GM18858 (cell line): ENCODE measurements at regions not wholly inside any gene's neighbourhood (a gene's known extent, or its start where the extent isn't known, plus 50 kb on each side); places are given as distances from the start of the nearest gene placed in this dataset.
"Not testable (repeated sequence)": the region's sequence is repeated elsewhere in the genome, so short reads cannot be mapped to it uniquely, and the experiment has no call there.

Experiments
- ATAC-seq: cut with Tn5 transposase; IDR thresholded peaks from one replicate; pipeline ENCODE4 v1.9.1; 2021; ENCODE audit not compliant: unreplicated experiment

DNA sequence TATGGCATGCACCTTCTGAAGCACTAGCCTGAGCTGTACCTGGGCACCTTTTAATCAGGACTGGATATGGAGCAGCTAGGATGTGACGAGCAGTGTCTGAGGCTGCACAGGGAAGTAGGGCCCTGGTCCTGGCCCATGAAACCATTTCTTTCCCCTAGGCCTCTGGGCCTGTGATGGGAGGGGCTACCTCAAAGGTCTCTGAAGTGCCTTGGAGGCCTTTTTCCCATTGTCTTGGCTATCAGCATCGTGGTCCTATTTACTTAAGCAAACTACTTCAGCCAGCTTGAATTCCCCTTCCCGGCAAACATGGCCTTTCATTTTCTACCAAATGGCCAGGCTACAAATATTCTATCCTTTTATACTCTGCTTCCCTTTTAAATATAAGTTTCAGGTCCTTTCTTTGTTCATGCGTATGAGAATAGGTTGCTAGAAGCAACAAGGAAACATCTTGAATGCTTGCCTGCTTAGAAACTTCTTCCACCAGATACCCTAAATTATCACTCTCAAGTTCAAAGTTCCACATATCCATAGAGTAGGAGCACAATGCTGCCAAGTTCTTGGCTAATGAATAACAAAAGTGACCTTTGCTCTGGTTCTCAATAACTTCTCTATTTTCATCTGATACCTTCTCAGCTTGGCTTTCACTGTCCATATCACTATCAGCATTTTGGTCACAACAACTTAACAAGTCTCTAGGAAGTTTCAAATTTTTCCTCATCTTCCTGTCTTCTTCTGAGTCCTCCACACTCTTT lies 673.1 kb downstream of the HTR1B start:
- no peak for ATAC-seq

DNA sequence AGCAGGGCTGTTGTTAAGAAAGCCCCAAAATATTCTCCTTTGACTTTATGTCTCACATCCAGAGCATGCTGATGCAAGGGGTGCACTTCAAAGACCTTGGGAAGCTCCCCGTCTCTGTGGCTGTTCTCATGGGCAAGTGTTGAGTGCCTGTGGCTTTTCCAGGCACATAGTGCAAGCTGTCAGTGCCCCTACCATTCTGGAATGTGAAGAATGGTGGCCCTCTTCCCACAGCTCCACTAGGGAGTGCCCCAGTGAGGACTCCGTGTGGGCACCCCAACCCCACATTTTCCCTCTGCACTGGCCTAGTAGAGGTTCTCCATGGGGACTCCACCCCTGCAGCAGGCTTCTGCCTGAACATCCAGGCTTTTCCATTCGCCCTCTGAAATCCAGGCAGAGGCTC lies 673.7 kb downstream of the HTR1B start:
- ATAC-seq: no peak

- no peak for ATAC-seq
These were observed 675.1 kb downstream of the HTR1B start for GRCh38 chr6:76788155-76788554.

DNA sequence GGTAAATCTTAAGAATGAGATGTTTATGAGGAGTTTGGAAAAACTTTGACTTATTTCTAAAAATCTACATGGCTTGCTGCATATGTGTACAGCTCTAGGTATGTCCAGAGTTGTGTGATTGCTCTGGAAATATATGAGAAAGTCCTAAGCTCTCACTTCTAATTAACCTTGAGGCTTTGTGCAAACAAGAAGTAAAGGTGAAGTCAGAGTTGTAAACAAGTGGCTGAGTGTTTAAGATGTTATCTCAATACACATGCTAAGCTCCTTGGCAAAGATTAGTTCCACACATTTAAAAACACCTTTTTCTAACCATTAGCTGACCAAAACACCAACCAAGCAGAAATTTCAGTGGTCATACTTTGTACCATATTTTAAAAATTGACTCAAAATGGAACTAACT lies 684.2 kb downstream of the HTR1B start:
- ATAC-seq: no peak

DNA sequence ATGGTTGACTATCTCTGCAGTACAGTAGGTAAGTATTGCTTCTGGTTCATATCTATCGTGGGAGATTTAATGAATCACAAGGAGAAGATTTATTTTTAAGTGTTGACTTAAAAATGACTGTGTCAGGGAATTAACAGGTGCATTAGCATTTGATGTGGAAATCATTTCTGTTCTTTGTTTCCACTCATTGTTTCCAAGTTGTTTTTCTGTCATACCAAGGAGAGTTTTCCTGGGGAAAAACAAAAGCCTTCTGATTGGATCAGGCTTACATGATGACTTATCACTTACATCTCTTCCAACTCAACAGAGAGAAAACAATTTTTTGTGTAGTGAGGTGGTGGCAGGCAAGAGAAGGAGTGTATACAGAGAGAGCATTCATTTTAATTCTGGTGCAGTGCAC lies 686.4 kb downstream of the HTR1B start:
- ATAC-seq: no peak

- no peak for ATAC-seq
These were observed 688.4 kb downstream of the HTR1B start for GRCh38 chr6:76774781-76775384.

DNA sequence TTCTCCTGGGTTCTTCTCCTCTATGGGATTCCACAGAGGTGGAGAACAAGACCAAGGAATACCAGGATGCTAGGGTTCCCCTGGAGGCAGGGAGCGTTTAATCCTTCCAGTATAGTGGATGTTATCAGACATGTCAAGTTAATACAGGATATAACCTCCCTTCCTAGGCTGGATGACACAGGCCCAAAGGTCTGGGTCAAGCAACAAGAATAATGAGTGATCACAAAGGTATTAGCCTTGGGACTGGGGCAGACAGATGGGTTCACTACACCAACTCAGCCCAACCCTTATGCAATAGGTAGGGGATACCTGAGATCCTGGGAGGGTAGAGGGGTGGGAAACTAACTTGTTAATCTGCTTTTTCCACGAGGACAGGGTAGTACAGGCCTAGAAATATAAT lies 690.3 kb downstream of the HTR1B start:
- ATAC-seq: no peak

DNA sequence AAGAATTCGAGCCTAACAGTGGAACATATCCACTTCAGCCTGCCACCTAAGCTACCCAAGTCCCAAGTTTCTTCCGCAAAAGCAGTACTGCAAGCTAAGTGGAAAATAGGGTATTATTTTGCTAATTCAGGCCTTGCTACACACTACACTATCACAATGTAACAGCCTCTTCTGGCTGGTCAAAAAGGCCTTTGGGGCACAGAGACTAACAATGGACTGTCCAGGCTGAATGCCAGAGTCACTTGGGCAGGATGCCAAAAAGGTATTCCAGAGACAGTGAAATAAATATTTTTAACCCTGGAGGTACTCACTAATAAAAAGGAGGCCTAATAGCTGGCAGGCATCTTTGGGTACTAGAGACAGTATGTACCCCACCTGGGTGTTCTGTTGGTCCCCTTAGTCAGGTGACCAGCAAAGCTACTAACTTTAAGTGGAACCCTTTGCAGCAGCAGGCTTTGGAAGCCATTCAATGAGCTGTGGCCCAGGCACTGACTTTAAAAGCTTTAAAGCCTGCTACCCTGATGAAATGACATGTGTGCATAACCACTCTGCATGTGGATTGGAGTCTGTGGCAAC lies 692.1 kb downstream of the HTR1B start:
- no peak for ATAC-seq

DNA sequence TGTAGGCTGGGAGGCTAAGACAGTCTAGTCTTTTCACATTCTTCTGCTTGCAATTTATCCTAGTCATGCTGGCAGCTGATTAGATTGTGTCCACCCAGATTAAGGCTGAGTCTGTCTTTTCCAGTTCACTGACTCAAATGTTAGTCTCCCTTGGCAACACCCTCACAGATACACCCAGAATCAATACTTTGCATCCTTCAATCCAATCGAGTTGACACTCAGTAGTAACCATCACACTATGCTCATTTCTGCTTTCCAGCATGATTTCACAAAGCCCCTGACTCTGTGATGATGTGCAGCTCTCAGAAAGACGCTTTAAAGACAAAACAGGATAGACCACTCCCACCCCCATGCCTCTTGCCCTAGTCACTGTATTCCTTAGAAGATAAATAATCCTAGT lies 693.0 kb downstream of the HTR1B start:
- ATAC-seq: no peak

- ATAC-seq: no peak
These were observed 694.7 kb downstream of the HTR1B start for GRCh38 chr6:76768556-76768955.

DNA sequence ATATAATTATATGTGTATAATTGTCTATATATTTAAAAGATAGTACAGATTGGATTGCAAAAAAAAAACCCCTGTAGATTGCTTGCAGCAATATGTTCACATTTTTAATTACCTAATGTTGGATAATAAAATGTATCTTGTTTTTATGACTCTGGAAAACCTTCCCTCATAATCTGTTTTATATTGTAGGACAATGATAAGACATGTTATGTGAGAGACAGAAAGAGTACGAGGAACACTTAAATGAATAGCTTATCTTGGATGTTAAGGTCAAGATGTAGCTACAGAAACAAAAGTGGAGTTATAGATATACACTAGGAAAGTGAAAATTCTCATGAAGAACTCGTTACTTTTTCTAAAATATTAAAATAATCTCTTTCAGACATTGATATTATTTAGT lies 691.6 kb upstream of the IMPG1 start:
- ATAC-seq: no peak

DNA sequence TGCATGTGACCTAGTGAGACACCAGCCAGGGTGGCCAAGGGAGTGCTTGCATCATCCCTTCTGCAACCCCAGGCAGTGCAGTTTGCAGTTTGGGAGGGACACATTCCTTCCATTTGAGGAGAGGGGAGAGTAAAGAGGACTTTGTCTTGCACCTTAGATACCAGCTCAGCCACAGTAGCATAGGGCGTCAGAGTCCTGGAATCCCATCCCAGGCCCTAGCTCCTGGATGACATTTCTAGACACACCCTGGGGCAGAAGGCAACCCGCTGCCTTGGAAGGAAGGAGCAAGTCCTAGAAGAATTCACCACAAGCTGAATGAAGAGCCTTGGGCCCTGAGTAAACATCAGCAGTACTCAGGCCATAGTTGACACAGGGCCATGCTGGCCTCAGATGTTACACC lies 680.4 kb upstream of the IMPG1 start:
- ATAC-seq: no peak

DNA sequence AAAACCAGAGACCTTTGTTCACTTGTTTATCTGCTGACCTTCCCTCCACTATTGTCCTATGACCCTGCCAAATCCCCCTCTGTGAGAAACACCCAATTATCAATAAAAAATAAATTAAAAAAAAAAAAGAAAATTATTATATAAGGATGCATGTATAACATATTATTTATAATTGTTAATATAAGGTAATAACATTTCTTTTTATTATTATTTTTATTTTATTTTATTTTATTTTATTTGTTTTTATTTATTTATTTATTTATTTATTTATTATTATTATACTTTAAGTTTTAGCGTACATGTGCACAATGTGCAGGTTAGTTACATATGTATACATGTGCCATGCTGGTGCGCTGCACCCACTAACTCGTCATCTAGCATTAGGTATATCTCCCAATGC lies 672.9 kb upstream of the IMPG1 start:
- ATAC-seq: not testable (repeated sequence)

DNA sequence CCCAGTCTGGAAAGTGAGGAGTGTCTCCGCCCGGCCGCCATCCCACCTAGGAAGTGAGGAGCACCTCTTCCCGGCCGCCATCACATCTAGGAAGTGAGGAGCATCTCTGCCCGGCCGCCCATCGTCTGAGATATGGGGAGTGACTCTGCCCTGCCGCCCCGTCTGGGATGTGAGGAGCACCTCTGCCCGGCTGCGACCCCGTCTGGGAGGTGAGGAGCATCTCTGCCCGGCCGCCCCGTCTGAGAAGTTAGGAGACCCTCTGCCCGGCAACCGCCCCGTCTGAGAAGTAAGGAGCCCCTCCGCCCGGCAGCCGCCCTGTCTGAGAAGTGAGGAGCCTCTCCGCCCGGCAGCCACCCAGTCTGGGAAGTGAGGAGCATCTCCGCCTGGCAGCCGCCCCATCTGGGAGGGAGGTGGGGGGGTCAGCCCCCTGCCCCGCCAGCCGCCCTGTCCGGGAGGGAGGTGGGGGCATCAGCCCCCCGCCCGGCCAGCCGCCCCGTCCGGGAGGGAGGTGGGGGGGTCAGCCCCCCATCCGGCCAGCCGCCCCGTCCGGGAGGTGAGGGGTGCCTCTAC lies 671.8 kb upstream of the IMPG1 start:
- not testable (repeated sequence) for ATAC-seq

- no peak for ATAC-seq
These were observed 670.5 kb upstream of the IMPG1 start for GRCh38 chr6:76742919-76743318.

DNA sequence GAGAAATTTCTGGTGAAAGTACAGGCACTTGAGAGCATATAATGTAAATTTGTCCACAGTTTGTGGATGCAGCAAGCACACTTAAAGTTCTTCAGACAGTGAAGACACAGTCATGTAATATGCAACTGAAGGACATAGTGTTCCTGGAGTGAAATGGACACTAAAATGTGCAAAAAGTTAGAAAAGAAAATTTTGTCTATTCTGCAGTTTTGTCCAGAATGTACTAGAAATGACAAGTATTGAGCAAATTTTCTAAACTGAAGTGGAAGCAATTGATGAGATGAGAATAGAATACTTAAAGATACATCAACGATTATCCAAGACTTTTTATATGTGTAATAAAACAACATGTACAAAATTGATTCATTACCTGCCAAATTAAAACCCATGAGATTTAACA lies 647.0 kb upstream of the IMPG1 start:
- no peak for ATAC-seq

- ATAC-seq: no peak
These were observed 636.3 kb upstream of the IMPG1 start for GRCh38 chr6:76708641-76709331.

GRCh38 chr6:76707630-76708029 lies 635.2 kb upstream of the IMPG1 start:
- ATAC-seq: no peak

DNA sequence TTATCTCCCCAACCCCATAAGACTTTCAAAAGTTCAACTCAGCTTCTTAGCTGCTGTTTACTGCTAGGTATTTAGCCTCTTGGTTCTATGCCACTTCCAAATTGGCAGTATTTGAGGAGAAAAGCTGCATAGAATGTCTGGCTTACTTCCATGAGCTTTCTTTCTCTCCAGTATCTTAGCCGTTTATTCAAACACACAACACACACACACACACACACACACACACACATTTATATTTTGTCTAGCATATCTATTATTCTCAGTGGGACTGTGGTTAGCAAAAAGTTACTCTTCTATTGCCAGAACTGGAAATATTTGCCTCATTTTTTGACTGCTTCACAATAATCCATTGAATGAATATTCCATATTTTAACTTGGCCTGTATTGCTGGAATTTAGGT lies 634.2 kb upstream of the IMPG1 start:
- ATAC-seq: no peak

DNA sequence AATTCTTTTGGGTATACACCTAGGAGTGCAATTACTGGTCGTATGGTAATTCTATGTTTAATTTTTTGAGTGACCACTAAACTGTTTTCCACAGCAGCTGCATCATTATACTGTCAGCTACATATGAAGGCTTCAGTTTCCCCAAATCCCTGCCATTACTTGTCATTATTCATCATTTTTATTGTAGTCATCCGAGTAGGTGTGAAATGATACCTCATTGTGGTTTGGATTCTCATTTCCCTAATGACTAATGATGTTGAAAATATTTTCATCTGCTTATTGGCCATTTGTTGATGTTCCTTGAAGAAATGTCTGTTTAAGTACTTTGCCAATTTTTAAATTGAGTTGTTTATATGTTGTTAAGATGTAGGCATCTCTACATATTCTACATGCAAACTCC lies 633.6 kb upstream of the IMPG1 start:
- no peak for ATAC-seq

- ATAC-seq: no peak
These were observed 631.3 kb upstream of the IMPG1 start for GRCh38 chr6:76703786-76704185.

DNA sequence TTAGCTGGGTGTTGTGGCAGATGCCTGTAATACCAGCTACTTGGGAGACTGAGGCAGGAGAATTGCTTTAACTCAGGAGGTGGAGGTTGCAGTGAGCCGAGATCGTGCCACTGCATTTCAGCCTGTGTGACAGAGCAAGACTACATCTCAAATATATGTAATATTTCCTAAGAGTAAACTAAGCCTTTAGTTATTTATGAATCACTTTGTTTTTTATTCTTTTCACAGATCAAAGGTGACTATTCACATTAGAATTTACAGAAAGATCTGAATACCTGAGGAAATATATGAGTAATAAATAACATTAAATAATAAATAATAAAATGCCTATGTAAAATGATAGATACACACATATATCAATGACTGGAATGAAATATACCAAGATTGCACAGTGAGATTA lies 630.8 kb upstream of the IMPG1 start:
- ATAC-seq: no peak
